ENCODE measurements at regions not wholly inside any gene's neighbourhood (a gene's known extent, or its start where the extent isn't known, plus 50 kb on each side); places are given as distances from the start of the nearest gene placed in this dataset.
"Not testable (repeated sequence)": the region's sequence is repeated elsewhere in the genome, so short reads cannot be mapped to it uniquely, and the experiment has no call there.

DNA sequence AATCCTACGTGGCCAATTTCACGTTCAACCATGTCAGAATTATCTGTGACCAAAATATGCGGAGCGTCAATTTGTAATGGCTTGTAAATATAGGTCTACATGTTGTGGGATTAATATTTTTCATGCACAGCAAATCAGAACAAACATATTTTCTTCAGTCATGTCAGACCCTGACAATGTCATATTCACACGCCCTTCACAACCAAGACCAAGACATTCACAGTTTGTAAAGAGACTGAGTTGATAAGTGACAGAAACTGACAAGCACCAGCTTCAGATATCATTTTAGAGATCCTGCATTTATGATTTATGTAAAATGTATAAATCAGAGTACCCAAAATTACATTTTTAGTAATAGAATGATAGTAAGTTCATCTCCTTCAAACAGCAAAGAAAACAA, 57.3 kb upstream of the NOVA1 start:
- Histone ChIP-seq H3K36me3 (ENCODE audit: low read depth) (no peaks in the 10 kb centered on the region), H3K4me3 (no peak overlapping the region), H3K4me2 (ENCODE audit: unreplicated experiment) (no peak overlapping the region), H3K9me3 (ENCODE audit: low read depth) (no peaks in the 10 kb centered on the region), H3F3A (ENCODE audit: insufficient read depth) (no peaks in the 10 kb centered on the region), H3K79me2 (ENCODE audit: insufficient read depth) (no peaks in the 10 kb centered on the region), H3K4me1 (ENCODE audit: insufficient read depth) (no peaks in the 10 kb centered on the region), H3K9me2 (ENCODE audit: insufficient read depth) (no peaks in the 10 kb centered on the region), H4K20me1 (ENCODE audit: insufficient read depth) (no peaks in the 10 kb centered on the region), H3K9ac (no peak overlapping the region), H3K27me3 (replicated peaks; ENCODE audit: insufficient read depth) (no peaks in the 10 kb centered on the region), H3K27ac (no peak overlapping the region), H2AFZ (no peak overlapping the region)
- in situ Hi-C loops (cut with MboI): no loop called here
- 72 to 86% methylated on average over 5 of the region's 5 CpGs for WGBS, 2 experiments (ENCODE audit: low coverage in 1 of 2, low lambda C conversion rate in 2 of 2, missing lambda C conversion rate in 2 of 2)
- no peak for DNase-seq
- TF ChIP-seq EZH2phosphoT487 (IDR thresholded peaks at IDR 0.05; ENCODE audit: insufficient read depth, low read depth) (no peak), EZH2 (IDR thresholded peaks at IDR 0.05; ENCODE audit: insufficient read depth, poor library complexity, severe bottlenecking) (no peak)

DNA sequence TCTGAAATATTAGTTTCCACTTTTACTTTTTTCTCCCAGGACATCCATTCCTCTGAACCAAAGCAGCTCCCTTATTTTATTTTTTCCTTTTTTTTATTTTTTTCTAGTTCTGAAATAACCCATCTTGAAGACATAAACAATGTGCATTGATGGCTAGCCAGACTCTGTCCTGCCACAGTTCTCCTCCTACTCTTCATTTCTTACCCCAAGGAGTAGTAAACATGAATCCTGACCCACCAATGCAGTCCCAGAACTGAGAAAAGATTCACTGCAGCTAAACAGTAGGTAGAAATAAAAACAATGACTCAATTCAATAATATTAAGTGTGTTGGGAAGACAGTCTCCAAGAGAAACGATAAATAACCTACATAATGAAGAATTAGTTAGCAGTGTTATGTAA, 65.7 kb upstream of the NOVA1 start:
- Histone ChIP-seq H3K9me2 (ENCODE audit: insufficient read depth) (no peaks in the 10 kb centered on the region; the same call in 1 of the 2 replicates), H3F3A (ENCODE audit: insufficient read depth) (no peaks in the 10 kb centered on the region), H3K4me3 (no peak overlapping the region), H3K36me3 (ENCODE audit: low read depth) (no peaks in the 10 kb centered on the region), H3K4me1 (ENCODE audit: insufficient read depth) (no peaks in the 10 kb centered on the region), H3K9me3 (ENCODE audit: low read depth) (no peaks in the 10 kb centered on the region), H3K27me3 (replicated peaks; ENCODE audit: insufficient read depth) (no peaks in the 10 kb centered on the region), H3K4me2 (ENCODE audit: unreplicated experiment) (no peak overlapping the region), H2AFZ (no peak overlapping the region), H3K27ac (no peak overlapping the region), H3K9ac (no peak overlapping the region), H4K20me1 (ENCODE audit: insufficient read depth) (no peaks in the 10 kb centered on the region), H3K79me2 (ENCODE audit: insufficient read depth) (no peaks in the 10 kb centered on the region)
- TF ChIP-seq EZH2phosphoT487 (IDR thresholded peaks at IDR 0.05; ENCODE audit: insufficient read depth, low read depth): no peak
- in situ Hi-C loops (cut with MboI): no loop called here
- WGBS, 2 experiments (ENCODE audit: low coverage in 1 of 2, low lambda C conversion rate in 2 of 2, missing lambda C conversion rate in 2 of 2): 64 to 73% methylated on average over 1 of the region's 1 CpG
- no peak for DNase-seq

- H3K4me2 ChIP-seq (ENCODE audit: unreplicated experiment); H3K36me3 ChIP-seq (ENCODE audit: low read depth); H3K9me2 ChIP-seq (ENCODE audit: insufficient read depth); H3K9me3 ChIP-seq (ENCODE audit: low read depth); H3K79me2 ChIP-seq (ENCODE audit: insufficient read depth); in situ Hi-C loops (cut with MboI); H2AFZ ChIP-seq; DNase-seq; H3K4me3 ChIP-seq; H3K9ac ChIP-seq; H3K4me1 ChIP-seq (ENCODE audit: insufficient read depth); H3K27ac ChIP-seq; H3F3A ChIP-seq (ENCODE audit: insufficient read depth); H3K27me3 ChIP-seq (replicated peaks; ENCODE audit: insufficient read depth); H4K20me1 ChIP-seq (ENCODE audit: insufficient read depth): not testable (repeated sequence)
- 84 to 91% methylated on average over 10 to 23 of the region's 31 CpGs for WGBS, 2 experiments (ENCODE audit: low coverage in 1 of 2, low lambda C conversion rate in 2 of 2, missing lambda C conversion rate in 2 of 2)
Measured at GRCh38 chr14:26678732-26679420, 81.0 kb upstream of the NOVA1 start.

GRCh38 chr14:26685401-26685800, 87.6 kb upstream of the NOVA1 start:
- Histone ChIP-seq H3K9ac (no peak overlapping the region), H3K27me3 (replicated peaks; ENCODE audit: insufficient read depth) (no peaks in the 10 kb centered on the region), H3K9me3 (ENCODE audit: low read depth) (no peaks in the 10 kb centered on the region), H3F3A (ENCODE audit: insufficient read depth) (no peaks in the 10 kb centered on the region), H3K27ac (no peak overlapping the region), H3K79me2 (ENCODE audit: insufficient read depth) (no peaks in the 10 kb centered on the region), H4K20me1 (ENCODE audit: insufficient read depth) (no peaks in the 10 kb centered on the region), H2AFZ (no peak overlapping the region), H3K4me1 (ENCODE audit: insufficient read depth) (no peaks in the 10 kb centered on the region), H3K36me3 (ENCODE audit: low read depth) (no peaks in the 10 kb centered on the region), H3K4me3 (no peak overlapping the region), H3K9me2 (ENCODE audit: insufficient read depth) (no peaks in the 10 kb centered on the region), H3K4me2 (ENCODE audit: unreplicated experiment) (no peak overlapping the region)
- TF ChIP-seq EZH2 (IDR thresholded peaks at IDR 0.05; ENCODE audit: insufficient read depth, poor library complexity, severe bottlenecking) (no peak), EZH2phosphoT487 (IDR thresholded peaks at IDR 0.05; ENCODE audit: insufficient read depth, low read depth) (no peak)
- WGBS, 2 experiments (ENCODE audit: low coverage in 1 of 2, low lambda C conversion rate in 2 of 2, missing lambda C conversion rate in 2 of 2): 70 to 77% methylated on average over 1 of the region's 1 CpG
- in situ Hi-C loops (cut with MboI): no loop called here
- no peak for DNase-seq

DNA sequence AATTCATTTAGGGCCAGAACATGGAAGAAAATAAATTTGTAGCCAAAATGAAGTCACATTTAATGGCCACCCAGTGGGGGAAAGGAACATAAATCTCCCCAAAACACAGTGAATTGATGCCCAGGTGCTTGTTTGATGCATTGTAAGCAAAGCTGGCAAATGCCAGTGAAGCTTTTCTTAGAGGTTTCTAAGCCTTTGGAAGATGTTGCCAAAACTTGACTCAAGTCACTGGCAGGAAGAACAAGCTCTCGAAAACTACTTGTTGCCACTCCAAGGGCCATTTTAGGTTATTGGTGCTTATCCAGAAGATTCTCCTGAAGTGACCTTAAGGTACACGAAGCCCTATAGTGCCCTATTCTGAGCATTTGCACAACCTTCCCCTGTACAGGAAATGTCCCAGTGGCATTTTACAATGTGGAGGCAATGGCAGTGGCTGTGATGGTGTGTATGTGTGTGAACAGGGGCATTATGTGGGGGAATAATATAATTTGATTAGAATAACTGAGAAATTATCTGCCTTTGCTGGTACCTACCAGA, 89.5 kb upstream of the NOVA1 start:
- no peak overlapping the region for H3K4me2 ChIP-seq (ENCODE audit: unreplicated experiment)
- no peaks in the 10 kb centered on the region for H3F3A ChIP-seq (ENCODE audit: insufficient read depth)
- no peak overlapping the region for H2AFZ ChIP-seq
- no peaks in the 10 kb centered on the region for H3K4me1 ChIP-seq (ENCODE audit: insufficient read depth)
- H3K9me3 ChIP-seq (ENCODE audit: low read depth): no peaks in the 10 kb centered on the region
- 0 to 3% methylated on average over 2 of the region's 2 CpGs for WGBS, 2 experiments (ENCODE audit: low coverage in 1 of 2, low lambda C conversion rate in 2 of 2, missing lambda C conversion rate in 2 of 2)
- no peaks in the 10 kb centered on the region for H4K20me1 ChIP-seq (ENCODE audit: insufficient read depth)
- DNase-seq: no peak
- TF ChIP-seq EZH2phosphoT487 (IDR thresholded peaks at IDR 0.05; ENCODE audit: insufficient read depth, low read depth) (no peak), EZH2 (IDR thresholded peaks at IDR 0.05; ENCODE audit: insufficient read depth, poor library complexity, severe bottlenecking) (no peak)
- no peaks in the 10 kb centered on the region for H3K79me2 ChIP-seq (ENCODE audit: insufficient read depth)
- in situ Hi-C loops (cut with MboI): no loop called here
- no peaks in the 10 kb centered on the region for H3K27me3 ChIP-seq (replicated peaks; ENCODE audit: insufficient read depth)
- no peaks in the 10 kb centered on the region for H3K9me2 ChIP-seq (ENCODE audit: insufficient read depth)
- no peak overlapping the region for H3K27ac ChIP-seq
- no peaks in the 10 kb centered on the region for H3K36me3 ChIP-seq (ENCODE audit: low read depth)
- no peak overlapping the region for H3K9ac ChIP-seq
- no peak overlapping the region for H3K4me3 ChIP-seq
